ENCODE measurements at regions not wholly inside any gene's neighbourhood (a gene's known extent, or its start where the extent isn't known, plus 50 kb on each side); places are given as distances from the start of the nearest gene placed in this dataset.

GRCh38 chr5:133847301-133847700 is 121.1 kb downstream of the C5orf15 start:
- Histone ChIP-seq H3K27me3 (ENCODE audit: control insufficient read depth in 3 of 3, insufficient read depth in 3 of 3, low read length in 3 of 3) (no peaks in the 10 kb centered on the region), H3K27ac (ENCODE audit: low read depth, low read length) (no peak overlapping the region), H3K9me3 (ENCODE audit: control insufficient read depth in 3 of 3, low read length in 3 of 3) (no peaks in the 10 kb centered on the region), H3K4me1 (ENCODE audit: control insufficient read depth in 3 of 3, insufficient read depth in 3 of 3, low read length in 3 of 3) (peaks cover 0 to 6% (median 4%) of the 10 kb centered on the region in 3 donors), H3K9ac (ENCODE audit: low read depth in 1 of 3, low read length in 3 of 3) (no peak overlapping the region), H3K4me3 (ENCODE audit: low read length in 3 of 3) (no peak overlapping the region), H3K36me3 (ENCODE audit: control insufficient read depth in 3 of 3, insufficient read depth in 3 of 3, low read length in 3 of 3) (no peaks in the 10 kb centered on the region)

- no peak overlapping the region for H3K27ac ChIP-seq (ENCODE audit: low read depth, low read length)
- no peak overlapping the region for H3K4me3 ChIP-seq (ENCODE audit: low read length in 3 of 3)
- H3K9ac ChIP-seq (ENCODE audit: low read depth in 1 of 3, low read length in 3 of 3), result no peak overlapping the region
- no peaks in the 10 kb centered on the region for H3K9me3 ChIP-seq (ENCODE audit: control insufficient read depth in 3 of 3, low read length in 3 of 3)
- H3K4me1 ChIP-seq (ENCODE audit: control insufficient read depth in 3 of 3, insufficient read depth in 3 of 3, low read length in 3 of 3), result peaks cover 0 to 13% (median 8%) of the 10 kb centered on the region in 3 donors
- H3K27me3 ChIP-seq (ENCODE audit: control insufficient read depth in 3 of 3, insufficient read depth in 3 of 3, low read length in 3 of 3), result no peaks in the 10 kb centered on the region
- H3K36me3 ChIP-seq (ENCODE audit: control insufficient read depth in 3 of 3, insufficient read depth in 3 of 3, low read length in 3 of 3), result no peaks in the 10 kb centered on the region
Measured at GRCh38 chr5:133846478-133847226, 121.8 kb downstream of the C5orf15 start.

- peaks cover 0 to 19% (median 10%) of the 10 kb centered on the region in 3 donors for H3K4me1 ChIP-seq (ENCODE audit: control insufficient read depth in 3 of 3, insufficient read depth in 3 of 3, low read length in 3 of 3)
- no peaks in the 10 kb centered on the region for H3K27me3 ChIP-seq (ENCODE audit: control insufficient read depth in 3 of 3, insufficient read depth in 3 of 3, low read length in 3 of 3)
- no peak overlapping the region for H3K9ac ChIP-seq (ENCODE audit: low read depth in 1 of 3, low read length in 3 of 3)
- no peak overlapping the region for H3K4me3 ChIP-seq (ENCODE audit: low read length in 3 of 3)
- H3K27ac ChIP-seq (ENCODE audit: low read depth, low read length), result no peak overlapping the region
- no peaks in the 10 kb centered on the region for H3K36me3 ChIP-seq (ENCODE audit: control insufficient read depth in 3 of 3, insufficient read depth in 3 of 3, low read length in 3 of 3)
- H3K9me3 ChIP-seq (ENCODE audit: control insufficient read depth in 3 of 3, low read length in 3 of 3), result no peaks in the 10 kb centered on the region
Measured at GRCh38 chr5:133845271-133845670, 123.2 kb downstream of the C5orf15 start.

- Histone ChIP-seq H3K27ac (ENCODE audit: low read depth, low read length) (no peak overlapping the region), H3K4me1 (ENCODE audit: control insufficient read depth in 3 of 3, insufficient read depth in 3 of 3, low read length in 3 of 3) (peaks cover 0 to 19% (median 13%) of the 10 kb centered on the region in 3 donors), H3K9me3 (ENCODE audit: control insufficient read depth in 3 of 3, low read length in 3 of 3) (no peaks in the 10 kb centered on the region), H3K36me3 (ENCODE audit: control insufficient read depth in 3 of 3, insufficient read depth in 3 of 3, low read length in 3 of 3) (no peaks in the 10 kb centered on the region), H3K4me3 (ENCODE audit: low read length in 3 of 3) (no peak overlapping the region), H3K9ac (ENCODE audit: low read depth in 1 of 3, low read length in 3 of 3) (no peak overlapping the region), H3K27me3 (ENCODE audit: control insufficient read depth in 3 of 3, insufficient read depth in 3 of 3, low read length in 3 of 3) (no peaks in the 10 kb centered on the region)
Measured at GRCh38 chr5:133844836-133845235, 123.6 kb downstream of the C5orf15 start.

- no peaks in the 10 kb centered on the region for H3K27me3 ChIP-seq (ENCODE audit: control insufficient read depth in 3 of 3, insufficient read depth in 3 of 3, low read length in 3 of 3)
- no peak overlapping the region for H3K4me3 ChIP-seq (ENCODE audit: low read length in 3 of 3)
- no peaks in the 10 kb centered on the region for H3K36me3 ChIP-seq (ENCODE audit: control insufficient read depth in 3 of 3, insufficient read depth in 3 of 3, low read length in 3 of 3)
Measured at GRCh38 chr5:133843911-133844310, 124.5 kb downstream of the C5orf15 start.

GRCh38 chr5:133842846-133843611 is 125.4 kb downstream of the C5orf15 start:
- H3K27ac ChIP-seq (ENCODE audit: low read depth, low read length), result no peak overlapping the region
- no peaks in the 10 kb centered on the region for H3K36me3 ChIP-seq (ENCODE audit: control insufficient read depth in 3 of 3, insufficient read depth in 3 of 3, low read length in 3 of 3)
- H3K9ac ChIP-seq (ENCODE audit: low read depth in 1 of 3, low read length in 3 of 3), result no peak overlapping the region
- peaks cover 0 to 15% (median 11%) of the 10 kb centered on the region in 3 donors for H3K4me1 ChIP-seq (ENCODE audit: control insufficient read depth in 3 of 3, insufficient read depth in 3 of 3, low read length in 3 of 3)
- no peaks in the 10 kb centered on the region for H3K9me3 ChIP-seq (ENCODE audit: control insufficient read depth in 3 of 3, low read length in 3 of 3)
- no peak overlapping the region for H3K4me3 ChIP-seq (ENCODE audit: low read length in 3 of 3)
- peaks cover 0 to 2% (median 0%) of the 10 kb centered on the region in 3 donors for H3K27me3 ChIP-seq (ENCODE audit: control insufficient read depth in 3 of 3, insufficient read depth in 3 of 3, low read length in 3 of 3)

More at GRCh38 chr5:133843911-133844310, 124.5 kb downstream of the C5orf15 start:
- no peak overlapping the region for H3K9ac ChIP-seq (ENCODE audit: low read depth in 1 of 3, low read length in 3 of 3)
- H3K9me3 ChIP-seq (ENCODE audit: control insufficient read depth in 3 of 3, low read length in 3 of 3), result no peaks in the 10 kb centered on the region
- H3K4me1 ChIP-seq (ENCODE audit: control insufficient read depth in 3 of 3, insufficient read depth in 3 of 3, low read length in 3 of 3), result peaks cover 0 to 15% (median 11%) of the 10 kb centered on the region in 3 donors
- no peak overlapping the region for H3K27ac ChIP-seq (ENCODE audit: low read depth, low read length)

- Histone ChIP-seq H3K9ac (ENCODE audit: low read depth in 1 of 3, low read length in 3 of 3) (no peak overlapping the region), H3K36me3 (ENCODE audit: control insufficient read depth in 3 of 3, insufficient read depth in 3 of 3, low read length in 3 of 3) (no peaks in the 10 kb centered on the region), H3K27me3 (ENCODE audit: control insufficient read depth in 3 of 3, insufficient read depth in 3 of 3, low read length in 3 of 3) (peaks cover 0 to 2% (median 0%) of the 10 kb centered on the region in 3 donors), H3K27ac (ENCODE audit: low read depth, low read length) (no peak overlapping the region), H3K9me3 (ENCODE audit: control insufficient read depth in 3 of 3, low read length in 3 of 3) (no peaks in the 10 kb centered on the region), H3K4me1 (ENCODE audit: control insufficient read depth in 3 of 3, insufficient read depth in 3 of 3, low read length in 3 of 3) (peaks cover 0 to 15% (median 11%) of the 10 kb centered on the region in 3 donors), H3K4me3 (ENCODE audit: low read length in 3 of 3) (no peak overlapping the region)
Measured at GRCh38 chr5:133841831-133842750, 126.3 kb downstream of the C5orf15 start.

- H3K9ac ChIP-seq (ENCODE audit: low read depth in 1 of 3, low read length in 3 of 3), result no peak overlapping the region
- peaks cover 0 to 15% (median 11%) of the 10 kb centered on the region in 3 donors for H3K4me1 ChIP-seq (ENCODE audit: control insufficient read depth in 3 of 3, insufficient read depth in 3 of 3, low read length in 3 of 3)
- no peaks in the 10 kb centered on the region for H3K36me3 ChIP-seq (ENCODE audit: control insufficient read depth in 3 of 3, insufficient read depth in 3 of 3, low read length in 3 of 3)
- no peak overlapping the region for H3K4me3 ChIP-seq (ENCODE audit: low read length in 3 of 3)
- no peak overlapping the region for H3K27ac ChIP-seq (ENCODE audit: low read depth, low read length)
- H3K27me3 ChIP-seq (ENCODE audit: control insufficient read depth in 3 of 3, insufficient read depth in 3 of 3, low read length in 3 of 3), result peaks cover 0 to 2% (median 0%) of the 10 kb centered on the region in 3 donors
- no peaks in the 10 kb centered on the region for H3K9me3 ChIP-seq (ENCODE audit: control insufficient read depth in 3 of 3, low read length in 3 of 3)
Measured at GRCh38 chr5:133840168-133840567, 128.3 kb downstream of the C5orf15 start.

- Histone ChIP-seq H3K4me3 (ENCODE audit: low read length in 3 of 3) (no peak overlapping the region), H3K4me1 (ENCODE audit: control insufficient read depth in 3 of 3, insufficient read depth in 3 of 3, low read length in 3 of 3) (peaks cover 0 to 15% (median 11%) of the 10 kb centered on the region in 3 donors), H3K9me3 (ENCODE audit: control insufficient read depth in 3 of 3, low read length in 3 of 3) (no peaks in the 10 kb centered on the region), H3K9ac (ENCODE audit: low read depth in 1 of 3, low read length in 3 of 3) (no peak overlapping the region), H3K36me3 (ENCODE audit: control insufficient read depth in 3 of 3, insufficient read depth in 3 of 3, low read length in 3 of 3) (no peaks in the 10 kb centered on the region), H3K27ac (ENCODE audit: low read depth, low read length) (no peak overlapping the region), H3K27me3 (ENCODE audit: control insufficient read depth in 3 of 3, insufficient read depth in 3 of 3, low read length in 3 of 3) (peaks cover 0 to 2% (median 0%) of the 10 kb centered on the region in 3 donors)
Measured at GRCh38 chr5:133839721-133840120, 128.7 kb downstream of the C5orf15 start.
